PFSK-1 (cell line): ENCODE measurements at regions not wholly inside any gene's neighbourhood (a gene's known extent, or its start where the extent isn't known, plus 50 kb on each side); places are given as distances from the start of the nearest gene placed in this dataset.

Experiments
- FOXP2 ChIP-seq: optimal IDR thresholded peaks from 2 replicates; pipeline ENCODE3; 2011; ENCODE audit warnings: borderline replicate concordance, control low read depth, inconsistent platforms; ENCODE audit not compliant: insufficient read depth; ENCODE audit errors: extremely low read length, extremely low read depth
- POLR2AphosphoS5 ChIP-seq: IDR thresholded peaks from 2 replicates; pipeline ENCODE4 v1.6.1; 2012; ENCODE audit warnings: low read depth, mild to moderate bottlenecking, control low read depth, low read length, moderate library complexity
- REST ChIP-seq, 2 experiments: IDR thresholded peaks; 2 replicates each; pipeline versions ENCODE4 v1.6.1 to v1.8.0; 2011 to 2012; ENCODE audit warnings: low read depth in 2 of 2, low read length in 2 of 2, control low read depth in 1 of 2, inconsistent platforms in 1 of 2, mild to moderate bottlenecking in 1 of 2, moderate library complexity in 1 of 2; ENCODE audit not compliant: insufficient read depth in 1 of 2
- SIN3A ChIP-seq: IDR thresholded peaks from 2 replicates; pipeline ENCODE4 v1.6.1; 2012; ENCODE audit warnings: mild to moderate bottlenecking, low read length, moderate library complexity, borderline replicate concordance; ENCODE audit not compliant: insufficient read depth
- TAF1 ChIP-seq: IDR thresholded peaks from 2 replicates; pipeline ENCODE4 v1.6.1; 2012; ENCODE audit warnings: low read length, control low read depth, borderline replicate concordance; ENCODE audit not compliant: insufficient read depth

GRCh38 chr4:180106122-180106521 lies 2137.1 kb upstream of the TENM3 start:
- TF ChIP-seq FOXP2, result no peak

GRCh38 chr4:180106997-180107396 lies 2136.2 kb upstream of the TENM3 start:
- TF ChIP-seq SIN3A (no peak), REST (IDR thresholded peaks at IDR 0.05; ENCODE audit: insufficient read depth in 1 of 2, low read depth in 2 of 2, low read length in 2 of 2) (no peak), POLR2AphosphoS5 (no peak), TAF1 (no peak), FOXP2 (no peak)

GRCh38 chr4:180116840-180117239 lies 2126.4 kb upstream of the TENM3 start:
- no peak for TF ChIP-seq SIN3A
- no peak for TF ChIP-seq FOXP2
- no peak for TF ChIP-seq TAF1
- TF ChIP-seq REST (IDR thresholded peaks at IDR 0.05; ENCODE audit: insufficient read depth in 1 of 2, low read depth in 2 of 2, low read length in 2 of 2), result no peak
- TF ChIP-seq POLR2AphosphoS5, result no peak

GRCh38 chr4:180120068-180120467 lies 2123.1 kb upstream of the TENM3 start:
- TF ChIP-seq SIN3A (no peak), TAF1 (no peak), REST (IDR thresholded peaks at IDR 0.05; ENCODE audit: insufficient read depth in 1 of 2, low read depth in 2 of 2, low read length in 2 of 2) (no peak), POLR2AphosphoS5 (no peak), FOXP2 (no peak)

GRCh38 chr4:180134091-180134866 lies 2108.9 kb upstream of the TENM3 start:
- TF ChIP-seq POLR2AphosphoS5 (no peak), TAF1 (no peak)

- no peak for TF ChIP-seq SIN3A
- no peak for TF ChIP-seq FOXP2
- no peak for TF ChIP-seq TAF1
- TF ChIP-seq POLR2AphosphoS5, result no peak
- TF ChIP-seq REST (IDR thresholded peaks at IDR 0.05; ENCODE audit: insufficient read depth in 1 of 2, low read depth in 2 of 2, low read length in 2 of 2), result no peak
Observed at GRCh38 chr4:180141734-180142133, 2101.5 kb upstream of the TENM3 start.
